Stimulated activated CD4-positive, alpha-beta T cell treated with anti-CD3 and anti-CD28 coated beads, Interleukin-15, amount 100 ng/mL, for 24 hours (primary cell): ENCODE measurements at regions not wholly inside any gene's neighbourhood (a gene's known extent, or its start where the extent isn't known, plus 50 kb on each side); places are given as distances from the start of the nearest gene placed in this dataset.

Source experiments
- DNase-seq: peaks from one replicate; pipeline ENCODE4 v3.0.0-alpha.2; 2020

- no peak for DNase-seq
Measured at GRCh38 chr2:41904459-41904858, 143.4 kb upstream of the PKDCC start.

GRCh38 chr2:41905597-41906337 lies 142.1 kb upstream of the PKDCC start:
- DNase-seq: no peak

- DNase-seq: no peak
Measured at GRCh38 chr2:41906338-41906725, 141.5 kb upstream of the PKDCC start.

GRCh38 chr2:41907141-41907540 lies 140.7 kb upstream of the PKDCC start:
- no peak for DNase-seq

GRCh38 chr2:41907771-41908207 lies 140.0 kb upstream of the PKDCC start:
- DNase-seq: no peak

GRCh38 chr2:41908349-41908748 lies 139.5 kb upstream of the PKDCC start:
- no peak for DNase-seq

- no peak for DNase-seq
Measured at GRCh38 chr2:41909584-41909983, 138.2 kb upstream of the PKDCC start.

GRCh38 chr2:41910126-41910525 lies 137.7 kb upstream of the PKDCC start:
- DNase-seq: no peak

- DNase-seq: no peak
Measured at GRCh38 chr2:41911033-41911432, 136.8 kb upstream of the PKDCC start.

GRCh38 chr2:41912337-41912736 lies 135.5 kb upstream of the PKDCC start:
- no peak for DNase-seq

- no peak for DNase-seq
Measured at GRCh38 chr2:41912776-41913175, 135.0 kb upstream of the PKDCC start.

GRCh38 chr2:41913311-41913710 lies 134.5 kb upstream of the PKDCC start:
- DNase-seq: no peak

GRCh38 chr2:41913921-41914609 lies 133.8 kb upstream of the PKDCC start:
- no peak for DNase-seq

GRCh38 chr2:41914936-41915335 lies 132.9 kb upstream of the PKDCC start:
- no peak for DNase-seq

- no peak for DNase-seq
Measured at GRCh38 chr2:41916177-41916576, 131.6 kb upstream of the PKDCC start.

- no peak for DNase-seq
Measured at GRCh38 chr2:41917587-41917986, 130.2 kb upstream of the PKDCC start.

- DNase-seq: no peak
Measured at GRCh38 chr2:41919135-41919534, 128.7 kb upstream of the PKDCC start.

- DNase-seq: no peak
Measured at GRCh38 chr2:41920181-41920580, 127.6 kb upstream of the PKDCC start.

- DNase-seq: no peak
Measured at GRCh38 chr2:41920812-41921211, 127.0 kb upstream of the PKDCC start.

- DNase-seq: no peak
Measured at GRCh38 chr2:41922177-41922576, 125.6 kb upstream of the PKDCC start.

- DNase-seq: no peak
Measured at GRCh38 chr2:41923156-41923786, 124.5 kb upstream of the PKDCC start.

- DNase-seq: no peak
Measured at GRCh38 chr2:41924024-41924423, 123.8 kb upstream of the PKDCC start.

GRCh38 chr2:41924709-41925408 lies 123.0 kb upstream of the PKDCC start:
- no peak for DNase-seq

- no peak for DNase-seq
Measured at GRCh38 chr2:41925712-41926111, 122.1 kb upstream of the PKDCC start.
